ENCODE measurements at regions not wholly inside any gene's neighbourhood (a gene's known extent, or its start where the extent isn't known, plus 50 kb on each side); places are given as distances from the start of the nearest gene placed in this dataset.

DNA sequence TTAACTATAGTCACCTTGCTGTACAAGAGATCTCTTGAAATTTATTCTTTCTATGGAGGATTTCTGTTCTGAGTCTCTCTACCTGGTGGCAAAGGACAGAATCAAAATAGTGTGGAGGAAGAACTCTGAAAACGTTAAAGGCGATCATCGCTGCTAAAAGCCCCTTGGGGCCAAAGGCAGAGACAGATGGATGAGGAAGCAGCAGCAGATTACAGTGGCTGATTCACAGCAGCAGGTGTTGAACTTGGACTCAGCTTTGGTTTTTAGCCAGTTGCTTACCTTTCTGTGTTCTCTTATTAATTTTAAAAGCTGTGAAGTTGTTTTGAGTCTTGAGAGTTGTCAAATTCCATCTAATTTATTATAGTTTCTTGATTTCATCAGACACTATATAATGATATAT, 956.1 kb upstream of the GOT2 start:
- TF ChIP-seq, protein P1, sequence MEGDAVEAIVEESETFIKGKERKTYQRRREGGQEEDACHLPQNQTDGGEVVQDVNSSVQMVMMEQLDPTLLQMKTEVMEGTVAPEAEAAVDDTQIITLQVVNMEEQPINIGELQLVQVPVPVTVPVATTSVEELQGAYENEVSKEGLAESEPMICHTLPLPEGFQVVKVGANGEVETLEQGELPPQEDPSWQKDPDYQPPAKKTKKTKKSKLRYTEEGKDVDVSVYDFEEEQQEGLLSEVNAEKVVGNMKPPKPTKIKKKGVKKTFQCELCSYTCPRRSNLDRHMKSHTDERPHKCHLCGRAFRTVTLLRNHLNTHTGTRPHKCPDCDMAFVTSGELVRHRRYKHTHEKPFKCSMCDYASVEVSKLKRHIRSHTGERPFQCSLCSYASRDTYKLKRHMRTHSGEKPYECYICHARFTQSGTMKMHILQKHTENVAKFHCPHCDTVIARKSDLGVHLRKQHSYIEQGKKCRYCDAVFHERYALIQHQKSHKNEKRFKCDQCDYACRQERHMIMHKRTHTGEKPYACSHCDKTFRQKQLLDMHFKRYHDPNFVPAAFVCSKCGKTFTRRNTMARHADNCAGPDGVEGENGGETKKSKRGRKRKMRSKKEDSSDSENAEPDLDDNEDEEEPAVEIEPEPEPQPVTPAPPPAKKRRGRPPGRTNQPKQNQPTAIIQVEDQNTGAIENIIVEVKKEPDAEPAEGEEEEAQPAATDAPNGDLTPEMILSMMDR (IDR thresholded peaks at IDR 0.05; ENCODE audit: control insufficient read depth, extremely low read depth, insufficient read depth): no peak
- H3K4me3 ChIP-seq (ENCODE audit: low read depth, low read length): no peak overlapping the region
- no peak for DNase-seq (ENCODE audit: low read depth)

DNA sequence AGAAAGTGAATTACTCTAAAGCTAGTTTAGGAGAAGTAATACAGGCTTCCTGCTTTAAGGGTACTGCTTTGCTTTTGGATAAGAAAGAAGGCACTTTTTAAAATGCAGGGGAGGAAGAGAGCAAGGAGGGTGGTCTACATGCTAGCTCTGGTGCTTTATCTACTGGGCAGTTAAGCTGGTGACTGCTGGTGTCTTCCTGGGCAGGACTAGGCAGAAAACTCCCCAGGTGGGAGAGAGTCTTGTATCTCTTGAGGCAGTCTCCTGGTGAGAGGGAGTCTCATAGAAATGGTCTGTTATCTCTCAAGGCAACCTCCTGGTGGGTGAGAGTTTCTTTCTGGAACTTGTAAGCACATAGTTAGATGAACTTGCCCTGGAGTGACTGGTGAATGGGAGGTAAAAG, 953.9 kb upstream of the GOT2 start:
- TF ChIP-seq, protein P1 (IDR thresholded peaks at IDR 0.05; ENCODE audit: control insufficient read depth, extremely low read depth, insufficient read depth): no peak
- DNase-seq (ENCODE audit: low read depth): no peak
- H3K4me3 ChIP-seq (ENCODE audit: low read depth, low read length): no peak overlapping the region

DNA sequence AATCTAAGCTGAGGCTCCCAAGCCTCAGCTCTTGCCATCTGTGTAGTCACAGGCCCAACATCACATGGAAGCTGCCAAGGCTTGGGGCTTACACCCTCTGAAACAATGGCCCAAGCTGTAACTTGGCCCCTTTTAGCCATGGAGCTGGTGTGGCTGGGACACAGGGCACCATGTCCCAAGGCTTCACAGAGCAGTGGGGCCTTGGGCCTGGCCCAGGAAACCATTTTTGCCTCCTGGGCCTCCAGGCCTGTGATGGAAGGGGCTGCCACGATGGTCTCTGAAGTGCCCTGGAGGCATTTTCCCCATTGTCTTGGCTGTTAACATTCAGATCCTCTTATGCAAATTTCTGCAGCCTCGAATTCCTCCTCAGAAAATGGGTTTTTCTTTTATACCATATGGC, 952.3 kb upstream of the GOT2 start:
- no peak for DNase-seq (ENCODE audit: low read depth)
- no peak overlapping the region for H3K4me3 ChIP-seq (ENCODE audit: low read depth, low read length)
- TF ChIP-seq, protein P1 (IDR thresholded peaks at IDR 0.05; ENCODE audit: control insufficient read depth, extremely low read depth, insufficient read depth): no peak

DNA sequence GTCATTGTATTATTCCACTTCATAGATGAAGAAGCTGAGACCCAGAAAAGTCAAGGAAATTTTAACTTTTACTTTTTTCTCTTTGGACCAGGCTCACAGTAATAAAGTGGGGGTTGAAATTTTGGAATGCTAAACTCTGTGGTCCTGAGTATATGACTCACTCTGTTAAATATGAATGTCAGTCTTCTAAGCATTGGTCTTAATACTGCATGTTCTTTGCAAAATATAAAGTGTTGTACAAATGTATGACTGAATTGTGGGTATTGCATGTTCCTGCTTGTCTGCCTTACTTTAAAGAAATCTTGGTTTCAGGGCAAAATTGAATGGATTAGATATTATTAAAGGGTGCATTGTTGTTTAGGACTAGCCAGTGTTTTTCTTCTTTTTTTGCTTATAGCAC, 950.8 kb upstream of the GOT2 start:
- H3K4me3 ChIP-seq (ENCODE audit: low read depth, low read length): no peak overlapping the region
- TF ChIP-seq, protein P1 (IDR thresholded peaks at IDR 0.05; ENCODE audit: control insufficient read depth, extremely low read depth, insufficient read depth): no peak
- DNase-seq (ENCODE audit: low read depth): no peak

DNA sequence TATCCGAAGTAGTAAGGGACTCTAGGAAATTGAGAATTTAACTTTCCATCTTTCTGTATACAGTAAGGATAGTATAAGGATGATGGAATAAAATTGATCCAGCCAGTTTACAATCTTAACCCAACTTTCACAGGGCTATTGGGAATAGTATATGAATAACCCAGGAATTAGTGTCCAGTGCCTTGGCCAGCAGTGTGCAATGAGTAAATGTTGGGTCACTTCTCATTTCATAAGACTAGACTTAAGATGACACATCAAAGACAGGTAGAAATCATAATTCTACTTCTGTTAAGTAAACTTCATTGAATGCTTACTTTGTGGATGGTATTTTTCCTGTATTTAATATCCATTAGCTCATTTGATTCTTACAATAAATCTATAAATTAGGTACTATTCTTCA, 949.6 kb upstream of the GOT2 start:
- no peak for DNase-seq (ENCODE audit: low read depth)
- H3K4me3 ChIP-seq (ENCODE audit: low read depth, low read length): no peak overlapping the region
- TF ChIP-seq, protein P1 (IDR thresholded peaks at IDR 0.05; ENCODE audit: control insufficient read depth, extremely low read depth, insufficient read depth): no peak

DNA sequence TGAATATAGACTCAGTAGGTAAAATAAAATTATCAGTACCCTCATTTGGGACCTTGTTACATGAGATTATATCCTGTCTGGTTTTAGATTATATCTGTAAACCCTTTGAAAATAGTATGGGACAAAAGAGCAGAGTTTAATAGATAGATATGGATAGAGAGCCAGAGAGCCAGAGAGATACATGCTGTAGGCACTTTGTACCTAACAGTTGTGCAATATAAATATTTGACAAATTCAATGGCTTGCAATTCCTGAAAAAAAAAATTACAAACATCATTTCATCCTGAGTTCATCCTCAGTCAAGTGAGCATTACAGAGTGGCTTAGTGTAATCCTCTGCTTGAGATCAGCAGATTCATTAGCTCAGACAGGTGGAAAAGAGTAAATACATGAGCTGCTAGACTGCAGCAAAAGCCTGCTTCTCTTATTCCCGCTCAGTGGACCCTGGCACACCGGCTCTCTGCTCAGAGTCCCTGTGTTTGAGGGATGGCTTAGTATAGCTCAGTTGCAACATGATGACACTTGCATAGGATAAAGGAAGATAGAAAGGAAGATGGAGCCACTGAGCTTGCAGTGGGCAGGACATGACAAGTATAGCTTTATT, 931.6 kb upstream of the GOT2 start:
- DNase-seq (ENCODE audit: low read depth): no peak
- TF ChIP-seq, protein P1 (IDR thresholded peaks at IDR 0.05; ENCODE audit: control insufficient read depth, extremely low read depth, insufficient read depth): no peak
- no peak overlapping the region for H3K4me3 ChIP-seq (ENCODE audit: low read depth, low read length)

DNA sequence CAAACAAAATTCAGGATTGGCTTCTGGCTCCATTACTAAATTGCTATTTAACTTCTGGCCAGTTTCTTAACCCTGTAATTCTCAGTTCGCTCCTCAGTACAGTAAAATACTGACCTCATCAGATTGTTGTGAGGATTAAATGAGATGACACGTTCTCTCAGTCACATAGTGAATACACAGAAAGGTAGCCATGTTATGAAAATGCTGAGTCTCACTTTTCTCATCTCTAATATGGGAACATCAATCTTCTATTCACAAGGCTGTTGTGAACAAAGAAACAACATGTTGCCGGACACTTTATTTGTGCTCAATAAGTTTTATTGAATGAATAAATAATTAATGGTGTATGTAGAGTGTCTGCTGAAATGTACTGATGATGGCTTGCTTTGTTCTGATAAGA, 924.5 kb upstream of the GOT2 start:
- no peak for DNase-seq (ENCODE audit: low read depth)
- no peak overlapping the region for H3K4me3 ChIP-seq (ENCODE audit: low read depth, low read length)
- TF ChIP-seq, protein P1 (IDR thresholded peaks at IDR 0.05; ENCODE audit: control insufficient read depth, extremely low read depth, insufficient read depth): no peak

Measured in LNCaP clone FGC (cell line).